ENCODE measurements at regions not wholly inside any gene's neighbourhood (a gene's known extent, or its start where the extent isn't known, plus 50 kb on each side); places are given as distances from the start of the nearest gene placed in this dataset.

- no peak for TF ChIP-seq CTCF (IDR thresholded peaks at IDR 0.05)
- TF ChIP-seq EP300 (IDR thresholded peaks at IDR 0.05), result no peak
- no peak for TF ChIP-seq POLR2A (IDR thresholded peaks at IDR 0.05)
These were observed 90.0 kb upstream of the SERP2 start for GRCh38 chr13:44283600-44283999.

Data from tibial nerve (tissue), 4 donors.